DND-41 (cell line): ENCODE measurements at regions not wholly inside any gene's neighbourhood (a gene's known extent, or its start where the extent isn't known, plus 50 kb on each side); places are given as distances from the start of the nearest gene placed in this dataset.
A peak's percentile ranks its signal among the peaks of the same experiment; 100 is the strongest.

ENCODE experiments used
- ATAC-seq: fragments of 200-7000 bp; cut with Tn5 transposase; 3 replicates; pipeline ENCODE4 v1.9.1; 2021; ENCODE audit warnings: low read depth; ENCODE audit not compliant: insufficient read depth
- DNase-seq: peaks from one replicate; pipeline ENCODE4 v3.0.0-alpha.2; 2020
- H2AFZ ChIP-seq: 2 replicates; pipeline ENCODE4 v1.6.0; 2012; ENCODE audit warnings: low read depth, low read length
- H3K27ac ChIP-seq: 2 replicates; pipeline ENCODE4 v1.5.1; 2012; ENCODE audit warnings: low read length, inconsistent platforms
- H3K27me3 ChIP-seq: fragments of 200-600 bp; sonication (generic); 2 replicates; pipeline ENCODE4 v1.6.0; 2012; ENCODE audit warnings: low read length, mild to moderate bottlenecking, inconsistent platforms; ENCODE audit not compliant: insufficient read depth, poor library complexity
- H3K36me3 ChIP-seq: 2 replicates; pipeline ENCODE4 v1.5.1; 2012; ENCODE audit warnings: low read length, inconsistent platforms; ENCODE audit not compliant: insufficient read depth
- H3K4me1 ChIP-seq: 2 replicates; pipeline ENCODE4 v1.5.1; 2012; ENCODE audit warnings: mild to moderate bottlenecking, low read length; ENCODE audit not compliant: insufficient read depth
- H3K4me2 ChIP-seq: 2 replicates; pipeline ENCODE4 v1.6.0; 2012; ENCODE audit warnings: mild to moderate bottlenecking, moderate library complexity, low read length, inconsistent platforms; ENCODE audit not compliant: insufficient read depth
- H3K4me3 ChIP-seq, 2 experiments: fragments of 200-600 bp in 1 of 2; shearing (Covaris generic) in 1 of 2; 2 replicates each; pipeline ENCODE4 v1.5.1; 2012 to 2016; ENCODE audit warnings: inconsistent platforms in 2 of 2, low read length in 2 of 2, mild to moderate bottlenecking in 2 of 2, low read depth in 1 of 2, moderate library complexity in 1 of 2
- H3K79me2 ChIP-seq: 2 replicates; pipeline ENCODE4 v1.6.0; 2012; ENCODE audit warnings: low read length, inconsistent platforms; ENCODE audit not compliant: insufficient read depth
- H3K9ac ChIP-seq: 2 replicates; pipeline ENCODE4 v1.6.0; 2012; ENCODE audit warnings: low read depth, mild to moderate bottlenecking, inconsistent platforms, low read length, moderate library complexity
- H3K9me3 ChIP-seq: 2 replicates; pipeline ENCODE4 v1.5.1; 2012; ENCODE audit warnings: low read length, moderate library complexity, mild to moderate bottlenecking, inconsistent platforms; ENCODE audit not compliant: insufficient read depth, severe bottlenecking
- H4K20me1 ChIP-seq: 2 replicates; pipeline ENCODE4 v1.6.0; 2012; ENCODE audit warnings: low read length; ENCODE audit not compliant: insufficient read depth
- EZH2 ChIP-seq: IDR thresholded peaks from 3 replicates; pipeline ENCODE4 v1.6.1; 2012; ENCODE audit warnings: borderline replicate concordance, low read depth, mild to moderate bottlenecking, moderate library complexity, low read length, inconsistent platforms; ENCODE audit not compliant: severe bottlenecking
- TF ChIP-seq, protein P1 (sequence below): IDR thresholded peaks from 2 replicates; pipeline ENCODE4 v1.5.1; 2012; ENCODE audit warnings: borderline replicate concordance, low read length, moderate library complexity, mild to moderate bottlenecking; ENCODE audit not compliant: poor library complexity, severe bottlenecking; ENCODE audit errors: extremely low read depth

DNA sequence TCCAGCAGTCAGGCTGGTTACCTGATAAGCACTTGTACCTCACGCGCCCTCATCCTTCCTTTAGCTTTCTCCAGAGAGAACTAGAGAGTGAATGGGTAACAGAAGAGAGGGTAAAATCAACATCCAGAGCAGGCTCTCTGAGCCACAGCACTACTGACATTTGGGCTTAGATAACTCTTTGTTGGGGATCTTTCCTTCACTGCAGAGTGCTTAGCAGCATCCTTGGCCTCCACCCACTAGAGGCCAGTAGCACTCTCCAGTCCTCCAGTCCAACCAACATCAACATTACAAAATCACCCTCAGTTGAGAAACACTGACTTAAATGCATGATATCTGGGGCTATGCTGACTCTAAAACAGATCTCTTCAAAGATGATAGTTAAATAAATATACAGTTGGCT, 220.7 kb downstream of the TACR3 start:
- H3K79me2 ChIP-seq, result no peaks in the 10 kb centered on the region
- no peaks in the 10 kb centered on the region for H4K20me1 ChIP-seq
- no peaks in the 10 kb centered on the region for H3K27me3 ChIP-seq
- no peak overlapping the region for H2AFZ ChIP-seq
- no peak for TF ChIP-seq EZH2
- TF ChIP-seq, protein P1, sequence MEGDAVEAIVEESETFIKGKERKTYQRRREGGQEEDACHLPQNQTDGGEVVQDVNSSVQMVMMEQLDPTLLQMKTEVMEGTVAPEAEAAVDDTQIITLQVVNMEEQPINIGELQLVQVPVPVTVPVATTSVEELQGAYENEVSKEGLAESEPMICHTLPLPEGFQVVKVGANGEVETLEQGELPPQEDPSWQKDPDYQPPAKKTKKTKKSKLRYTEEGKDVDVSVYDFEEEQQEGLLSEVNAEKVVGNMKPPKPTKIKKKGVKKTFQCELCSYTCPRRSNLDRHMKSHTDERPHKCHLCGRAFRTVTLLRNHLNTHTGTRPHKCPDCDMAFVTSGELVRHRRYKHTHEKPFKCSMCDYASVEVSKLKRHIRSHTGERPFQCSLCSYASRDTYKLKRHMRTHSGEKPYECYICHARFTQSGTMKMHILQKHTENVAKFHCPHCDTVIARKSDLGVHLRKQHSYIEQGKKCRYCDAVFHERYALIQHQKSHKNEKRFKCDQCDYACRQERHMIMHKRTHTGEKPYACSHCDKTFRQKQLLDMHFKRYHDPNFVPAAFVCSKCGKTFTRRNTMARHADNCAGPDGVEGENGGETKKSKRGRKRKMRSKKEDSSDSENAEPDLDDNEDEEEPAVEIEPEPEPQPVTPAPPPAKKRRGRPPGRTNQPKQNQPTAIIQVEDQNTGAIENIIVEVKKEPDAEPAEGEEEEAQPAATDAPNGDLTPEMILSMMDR, result peak; percentile 25
- no peak overlapping the region for H3K27ac ChIP-seq
- no peaks in the 10 kb centered on the region for H3K9me3 ChIP-seq
- ATAC-seq (no peak), DNase-seq (no peak)
- H3K4me2 ChIP-seq, result no peak overlapping the region
- H3K4me1 ChIP-seq, result no peaks in the 10 kb centered on the region
- no peak overlapping the region for H3K4me3 ChIP-seq
- H3K36me3 ChIP-seq, result no peaks in the 10 kb centered on the region
- H3K9ac ChIP-seq, result no peak overlapping the region

DNA sequence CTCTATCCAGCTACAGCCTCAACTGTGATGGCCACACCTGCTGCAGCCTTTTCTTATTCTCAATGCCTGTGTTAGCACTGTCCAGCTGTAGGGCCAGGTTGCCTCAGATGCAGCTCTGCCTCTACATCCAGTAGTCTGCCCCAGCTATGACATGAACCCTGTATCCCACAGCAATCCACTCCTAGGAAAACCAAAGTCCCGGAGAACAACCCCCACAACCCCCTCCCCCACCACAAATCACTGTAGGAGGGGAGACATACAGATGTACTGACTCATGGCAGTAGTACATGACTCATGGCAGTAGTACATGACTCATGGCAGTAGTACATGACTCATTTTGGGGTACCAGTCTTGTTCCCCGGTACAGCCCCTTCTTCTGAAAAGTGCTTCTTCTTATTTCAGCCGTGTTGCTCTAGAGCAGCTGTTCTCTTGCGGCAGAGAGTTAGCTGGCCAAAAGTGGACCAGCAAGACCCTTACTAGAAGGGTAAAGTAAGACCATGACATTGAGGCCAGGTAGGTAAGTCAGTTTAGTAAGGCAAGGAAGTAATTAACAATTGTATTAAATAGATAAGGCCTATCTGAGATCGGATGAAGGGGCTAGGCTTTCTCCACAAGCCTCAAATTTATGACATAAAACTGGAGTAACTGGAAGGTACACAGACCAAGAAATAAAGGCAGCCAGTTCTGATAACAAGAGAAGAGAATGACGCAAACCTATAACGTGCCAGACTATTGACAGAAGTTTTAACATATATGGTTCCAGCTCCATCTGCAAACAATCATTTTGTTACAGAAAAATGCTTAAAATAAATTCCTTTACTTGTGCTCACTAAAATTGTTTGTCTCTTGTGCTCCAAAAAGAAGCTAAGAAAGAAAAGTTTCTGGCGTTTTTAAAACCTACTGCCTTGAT, 221.4 kb downstream of the TACR3 start:
- no peaks in the 10 kb centered on the region for H3K27me3 ChIP-seq
- no peaks in the 10 kb centered on the region for H3K79me2 ChIP-seq
- no peaks in the 10 kb centered on the region for H4K20me1 ChIP-seq
- ATAC-seq (no peak), DNase-seq (no peak)
- no peak for TF ChIP-seq EZH2
- TF ChIP-seq, protein P1, result no peak
- no peaks in the 10 kb centered on the region for H3K36me3 ChIP-seq
- no peaks in the 10 kb centered on the region for H3K4me1 ChIP-seq
- no peak overlapping the region for H3K27ac ChIP-seq
- no peak overlapping the region for H3K4me3 ChIP-seq
- no peak overlapping the region for H3K4me2 ChIP-seq
- no peaks in the 10 kb centered on the region for H3K9me3 ChIP-seq
- H3K9ac ChIP-seq, result no peak overlapping the region
- no peak overlapping the region for H2AFZ ChIP-seq

DNA sequence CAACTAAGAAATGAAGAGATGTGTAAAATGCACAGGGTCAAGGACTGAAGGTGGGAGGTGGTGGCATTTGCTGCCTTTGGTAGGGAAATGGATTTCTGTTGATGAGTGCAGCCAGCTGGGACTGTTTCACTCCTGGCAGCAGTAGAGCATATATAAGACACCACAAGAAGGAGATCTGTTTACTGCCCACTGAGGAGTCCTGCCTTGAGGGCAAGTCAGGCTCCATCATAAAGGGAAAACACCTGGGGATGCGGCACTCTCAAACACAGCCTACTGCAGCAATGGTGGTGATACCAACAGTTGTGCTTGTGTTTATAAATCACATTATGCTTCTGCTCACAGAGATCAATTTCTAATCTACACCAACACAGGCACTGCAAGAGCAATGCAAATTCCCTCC, 222.1 kb downstream of the TACR3 start:
- H3K9ac ChIP-seq, result no peak overlapping the region
- no peaks in the 10 kb centered on the region for H3K27me3 ChIP-seq
- no peaks in the 10 kb centered on the region for H3K9me3 ChIP-seq
- TF ChIP-seq, protein P1, result no peak
- no peak for TF ChIP-seq EZH2
- no peak overlapping the region for H3K4me2 ChIP-seq
- no peaks in the 10 kb centered on the region for H3K79me2 ChIP-seq
- no peaks in the 10 kb centered on the region for H3K4me1 ChIP-seq
- H2AFZ ChIP-seq, result no peak overlapping the region
- H4K20me1 ChIP-seq, result no peaks in the 10 kb centered on the region
- ATAC-seq (no peak), DNase-seq (no peak)
- H3K36me3 ChIP-seq, result no peaks in the 10 kb centered on the region
- no peak overlapping the region for H3K4me3 ChIP-seq
- H3K27ac ChIP-seq, result no peak overlapping the region

DNA sequence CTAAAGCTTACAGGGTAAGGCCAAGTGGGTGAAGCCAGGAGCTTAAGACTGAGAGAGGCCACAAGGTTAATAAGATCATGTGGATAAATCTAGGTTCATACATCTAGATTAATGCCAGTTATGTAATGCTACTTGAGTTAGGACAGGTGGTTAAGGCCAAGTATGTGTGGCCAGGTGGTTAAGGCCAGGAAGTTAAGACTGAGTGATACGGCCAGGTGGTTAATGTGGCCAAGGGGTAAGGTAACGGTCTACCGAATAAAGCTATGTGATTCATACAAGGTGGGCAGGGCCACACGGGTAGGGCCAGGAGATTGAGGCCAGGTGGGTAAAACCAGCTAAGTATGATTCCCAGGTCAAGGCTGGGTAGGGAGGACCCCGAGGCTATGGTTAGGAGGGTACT, 223.0 kb downstream of the TACR3 start:
- H2AFZ ChIP-seq, result no peak overlapping the region
- H3K9ac ChIP-seq, result no peak overlapping the region
- H3K4me3 ChIP-seq, result no peak overlapping the region
- H3K79me2 ChIP-seq, result no peaks in the 10 kb centered on the region
- no peak overlapping the region for H3K4me2 ChIP-seq
- ATAC-seq (no peak), DNase-seq (no peak)
- no peaks in the 10 kb centered on the region for H3K9me3 ChIP-seq
- H3K27ac ChIP-seq, result no peak overlapping the region
- H3K27me3 ChIP-seq, result no peaks in the 10 kb centered on the region
- no peaks in the 10 kb centered on the region for H3K4me1 ChIP-seq
- no peaks in the 10 kb centered on the region for H4K20me1 ChIP-seq
- TF ChIP-seq, protein P1, result no peak
- TF ChIP-seq EZH2, result no peak
- H3K36me3 ChIP-seq, result no peaks in the 10 kb centered on the region
